ENCODE measurements at regions not wholly inside any gene's neighbourhood (a gene's known extent, or its start where the extent isn't known, plus 50 kb on each side); places are given as distances from the start of the nearest gene placed in this dataset.

DNA sequence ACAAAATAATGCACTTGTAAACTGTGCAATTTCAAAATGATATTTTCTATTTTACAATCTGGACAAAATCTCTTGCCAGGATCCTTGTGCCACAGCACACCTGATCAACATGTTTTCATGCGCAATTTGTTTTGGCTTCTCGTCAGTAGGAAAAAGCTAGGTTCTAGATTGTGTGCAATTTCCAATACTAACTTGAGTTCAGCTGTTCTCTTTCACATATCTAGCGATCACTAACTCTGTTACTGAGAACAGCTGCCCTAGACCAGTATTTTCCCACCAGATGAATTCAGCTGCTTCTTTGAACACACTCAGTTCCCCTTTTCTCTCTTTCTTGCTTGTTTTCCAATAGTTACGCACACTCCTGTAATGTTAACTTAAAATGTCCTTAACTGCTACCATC is 131.2 kb downstream of the MAGEB5 start:
- Mint-ChIP-seq H3K9me3 (no peaks in the 10 kb centered on the region), H3K27ac (no peak overlapping the region), H3K4me1 (no peaks in the 10 kb centered on the region), H3K36me3 (no peaks in the 10 kb centered on the region), H3K4me3 (no peak overlapping the region)
- ATAC-seq, result no peak
- DNase-seq (ENCODE audit: low spot score in 2 of 2), result no peak

DNA sequence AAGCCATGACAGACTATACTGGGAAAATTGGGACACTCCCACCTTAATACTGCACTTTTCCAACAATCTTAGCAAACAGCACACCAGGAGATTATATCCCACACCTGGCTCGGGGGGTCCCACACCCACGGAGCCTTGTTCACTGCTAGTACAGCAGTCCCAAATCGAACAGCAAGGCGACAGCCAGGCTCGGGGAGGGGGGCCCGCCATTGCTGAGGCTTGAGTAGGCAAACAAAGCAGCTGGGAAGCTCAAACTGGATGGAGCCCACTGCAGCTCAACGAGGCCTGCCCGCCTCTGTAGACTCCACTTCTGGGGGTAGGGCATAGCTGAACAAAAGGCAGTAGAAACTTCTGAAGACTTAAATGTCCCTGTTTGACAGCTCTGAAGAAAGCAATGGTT is 118.3 kb downstream of the MAGEB5 start:
- no peak overlapping the region for H3K4me3 Mint-ChIP-seq
- DNase-seq (ENCODE audit: low spot score in 2 of 2), result no peak
- H3K36me3 Mint-ChIP-seq, result no peaks in the 10 kb centered on the region
- H3K27ac Mint-ChIP-seq, result no peak overlapping the region
- no peak for ATAC-seq
- peaks cover 4% of the 10 kb centered on the region for H3K9me3 Mint-ChIP-seq
- no peaks in the 10 kb centered on the region for H3K4me1 Mint-ChIP-seq

DNA sequence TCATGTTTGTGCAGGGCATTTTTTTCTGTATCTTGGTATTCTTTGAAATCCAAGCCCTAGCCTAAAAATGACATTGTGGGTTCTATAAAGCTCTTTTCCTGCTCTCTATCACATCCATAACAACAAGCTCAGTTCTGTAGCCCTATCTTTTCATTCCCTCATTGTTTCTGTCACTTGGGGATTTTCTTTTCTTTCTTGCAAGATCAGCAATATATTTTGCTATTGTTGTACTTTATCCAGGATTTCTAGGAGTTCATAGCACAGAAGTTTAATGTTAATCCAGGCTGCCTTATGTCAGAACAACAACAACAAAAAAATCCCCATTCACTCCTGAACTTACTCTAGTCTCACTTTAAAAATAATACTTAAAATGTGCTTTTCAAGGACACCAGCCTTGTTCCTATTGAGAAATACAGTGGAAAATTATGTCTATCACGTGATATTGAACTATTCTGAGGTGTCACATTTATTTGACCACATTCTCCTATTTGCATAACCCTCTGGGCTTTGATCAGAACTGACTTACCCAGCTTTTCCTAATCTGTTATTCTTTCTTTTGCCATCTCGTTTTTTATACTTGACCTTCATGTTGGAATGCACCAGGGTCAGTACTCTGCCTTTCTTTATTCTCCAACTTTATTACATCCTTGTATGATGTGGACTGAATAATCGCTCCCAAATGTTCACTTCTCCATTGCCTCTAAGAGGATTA is 112.8 kb downstream of the MAGEB5 start:
- H3K36me3 Mint-ChIP-seq, result no peaks in the 10 kb centered on the region
- no peak for ATAC-seq
- peaks cover 5% of the 10 kb centered on the region for H3K9me3 Mint-ChIP-seq
- no peak for DNase-seq (ENCODE audit: low spot score in 2 of 2)
- H3K4me3 Mint-ChIP-seq, result no peak overlapping the region
- no peaks in the 10 kb centered on the region for H3K4me1 Mint-ChIP-seq
- H3K27ac Mint-ChIP-seq, result no peak overlapping the region

DNA sequence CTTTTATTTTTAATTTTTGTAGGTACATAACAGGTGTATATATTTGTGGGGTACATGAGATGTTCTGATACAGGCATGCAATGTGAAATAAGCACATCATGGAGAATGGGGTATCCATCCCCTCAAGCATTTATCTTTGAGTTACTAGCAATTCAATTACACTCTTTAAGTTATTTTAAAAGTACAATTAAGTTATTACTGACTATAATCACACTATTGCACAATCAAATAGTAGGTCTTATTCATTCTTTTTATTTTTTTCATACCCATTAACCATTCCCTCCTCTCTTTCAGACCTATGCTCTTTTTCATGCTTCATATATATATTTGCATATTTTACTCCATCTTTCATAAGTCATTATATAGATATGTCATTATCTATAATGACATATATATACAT is 93.3 kb downstream of the MAGEB5 start:
- H3K27ac Mint-ChIP-seq, result no peak overlapping the region
- no peaks in the 10 kb centered on the region for H3K36me3 Mint-ChIP-seq
- H3K4me3 Mint-ChIP-seq, result no peak overlapping the region
- DNase-seq (ENCODE audit: low spot score in 2 of 2) (no peak), ATAC-seq (no peak)
- H3K4me1 Mint-ChIP-seq, result no peaks in the 10 kb centered on the region
- peaks cover 5% of the 10 kb centered on the region for H3K9me3 Mint-ChIP-seq

DNA sequence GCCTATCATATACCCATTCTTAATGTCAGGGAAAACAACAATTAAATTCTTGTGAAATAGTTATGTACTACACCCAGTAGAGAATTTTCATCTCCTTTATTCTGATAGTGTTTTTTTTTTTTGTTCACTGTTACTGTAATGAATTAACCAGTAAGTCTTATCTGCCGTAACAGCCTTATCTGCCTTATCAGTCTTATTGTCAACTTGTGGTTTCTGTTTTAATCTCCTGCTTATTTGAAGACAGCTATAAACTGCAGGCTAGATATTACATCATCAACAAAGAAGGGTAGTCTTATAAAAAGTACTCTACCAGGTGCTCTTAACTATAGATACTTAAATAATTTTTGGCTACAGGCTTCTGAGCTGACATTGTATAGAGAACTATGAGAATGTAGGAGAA is 79.5 kb downstream of the MAGEB5 start:
- Mint-ChIP-seq H3K4me1 (no peaks in the 10 kb centered on the region), H3K27ac (no peak overlapping the region), H3K36me3 (no peaks in the 10 kb centered on the region), H3K9me3 (peaks cover 6% of the 10 kb centered on the region), H3K4me3 (no peak overlapping the region)
- no peak for ATAC-seq
- no peak for DNase-seq (ENCODE audit: low spot score in 2 of 2)

DNA sequence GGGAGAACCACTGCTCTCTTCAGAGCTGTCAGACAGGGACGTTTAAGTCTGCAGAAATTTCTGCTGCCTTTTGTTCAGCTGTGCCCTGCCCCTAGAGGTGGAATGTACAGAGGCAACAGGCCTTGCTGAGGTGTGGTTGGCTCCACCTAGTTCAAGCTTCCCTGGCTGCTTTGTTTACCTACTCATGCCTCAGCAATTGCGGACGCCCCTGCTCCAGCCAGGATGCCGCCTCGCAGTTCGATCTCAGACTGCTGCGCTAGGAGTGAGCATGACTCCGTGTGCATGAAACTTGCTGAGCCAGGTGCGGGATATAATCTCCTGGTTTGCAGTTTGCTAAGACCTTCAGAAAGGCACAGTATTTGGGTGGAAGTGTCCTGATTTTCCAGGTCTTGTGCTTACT is 70.9 kb downstream of the MAGEB5 start:
- Mint-ChIP-seq H3K9me3 (peaks cover 17% of the 10 kb centered on the region), H3K4me3 (no peak overlapping the region), H3K27ac (no peak overlapping the region), H3K4me1 (no peaks in the 10 kb centered on the region), H3K36me3 (no peaks in the 10 kb centered on the region)
- ATAC-seq, result no peak
- no peak for DNase-seq (ENCODE audit: low spot score in 2 of 2)

Measured in stimulated activated effector memory CD8-positive, alpha-beta T cell treated with anti-CD3 and anti-CD28 coated beads, Interleukin-12 subunit alpha, Interleukin-12 subunit beta, amount 100 ng/mL, for 72 hours (primary cell).